GM18507 (cell line): ENCODE measurements at regions not wholly inside any gene's neighbourhood (a gene's known extent, or its start where the extent isn't known, plus 50 kb on each side); places are given as distances from the start of the nearest gene placed in this dataset.

ENCODE experiments used
- DNase-seq: peaks from one replicate; pipeline ENCODE4 v3.0.0; 2011; ENCODE audit warnings: low read depth; ENCODE audit not compliant: insufficient read length; ENCODE audit errors: extremely low spot score
- FAIRE-seq: peaks from 2 replicates; lab custom pipeline; 2011; peaks lifted over from hg19 to GRCh38; lab: Jason Lieb, UNC

- FAIRE-seq (no peak), DNase-seq (no peak)
Measured at GRCh38 chrY:15162211-15162610, 637.9 kb downstream of the NLGN4Y start.

DNA sequence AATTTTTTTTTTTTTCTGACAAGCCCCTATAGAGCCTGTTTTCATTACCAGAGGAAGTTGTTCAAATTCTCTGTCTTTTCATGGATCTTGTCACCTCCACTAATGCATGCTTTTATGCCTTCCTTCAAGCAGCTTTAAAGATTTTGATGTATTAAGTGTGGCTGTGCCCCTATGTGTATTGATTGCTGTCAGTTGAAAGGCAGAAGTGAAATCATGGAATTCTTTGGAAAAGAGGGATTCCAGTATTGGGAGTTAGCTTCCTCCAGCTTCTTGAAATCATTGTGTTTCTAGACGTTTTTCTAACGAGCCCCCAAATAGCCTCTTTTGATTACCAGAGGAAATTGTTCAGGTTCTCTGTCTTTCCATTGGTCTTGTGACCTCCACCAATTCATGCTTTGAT, 655.6 kb downstream of the NLGN4Y start:
- FAIRE-seq, result peak; percentile 47
- no peak for DNase-seq

GRCh38 chrY:15229056-15229455, 704.7 kb downstream of the NLGN4Y start:
- FAIRE-seq (no peak), DNase-seq (no peak)

GRCh38 chrY:15239596-15240132, 715.3 kb downstream of the NLGN4Y start:
- DNase-seq (no peak), FAIRE-seq (no peak)

DNA sequence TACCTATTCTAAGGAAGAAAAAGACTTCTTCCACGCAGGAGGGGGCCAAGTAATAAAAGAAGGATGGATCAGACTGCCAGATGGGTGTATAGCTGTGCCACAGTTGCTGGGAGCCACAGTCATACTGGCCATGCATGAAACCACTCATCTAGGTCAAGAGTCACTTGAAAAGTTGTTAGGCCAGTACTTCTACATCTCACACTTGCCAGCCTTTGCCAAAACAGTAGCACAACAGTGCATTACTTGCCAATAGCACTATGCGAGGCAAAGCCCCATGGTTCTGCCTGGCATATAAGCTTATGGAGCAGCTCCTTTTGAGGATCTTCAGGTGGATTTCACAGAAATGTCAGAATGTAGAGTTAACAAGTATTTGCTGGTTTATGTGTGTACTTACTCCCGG, 735.0 kb downstream of the NLGN4Y start:
- FAIRE-seq (no peak), DNase-seq (no peak)

DNA sequence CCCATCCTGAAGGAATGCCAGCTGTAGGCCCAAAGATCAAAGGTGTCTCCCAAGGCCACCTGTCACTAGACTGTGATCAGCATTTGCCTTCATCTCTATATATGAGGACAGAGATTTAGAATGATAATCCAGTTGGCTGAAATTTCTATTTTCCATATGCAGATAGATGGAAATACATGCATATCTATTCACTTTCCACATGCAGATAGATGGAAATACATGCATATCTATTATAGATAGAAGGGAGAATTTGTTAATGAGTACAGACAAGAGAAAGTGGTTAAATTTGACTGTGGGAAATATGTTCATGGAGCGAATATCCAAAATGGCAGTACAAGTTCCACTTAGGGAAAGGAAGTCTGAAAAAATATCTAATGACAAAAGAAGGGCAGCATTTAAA, 762.2 kb downstream of the NLGN4Y start:
- DNase-seq (no peak), FAIRE-seq (no peak)

DNA sequence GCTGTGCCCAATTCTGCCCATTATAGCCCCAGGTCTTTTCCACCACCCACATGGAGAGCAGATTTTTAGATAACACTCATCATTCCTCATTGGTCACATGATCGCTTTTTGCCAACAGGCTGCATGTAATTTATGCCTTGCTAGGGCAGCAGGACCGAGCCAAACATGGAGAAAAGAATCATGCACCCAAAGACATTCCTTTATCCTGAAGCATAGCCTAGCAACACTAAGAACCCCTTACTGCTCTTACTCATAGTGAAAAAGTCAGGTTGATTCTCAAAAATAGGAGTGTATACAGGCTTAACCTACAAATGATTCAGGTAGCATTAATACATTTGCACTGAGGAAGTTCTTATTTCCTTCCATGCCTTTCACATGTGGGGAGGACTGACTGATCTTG, 765.5 kb downstream of the NLGN4Y start:
- DNase-seq (no peak), FAIRE-seq (no peak)

DNA sequence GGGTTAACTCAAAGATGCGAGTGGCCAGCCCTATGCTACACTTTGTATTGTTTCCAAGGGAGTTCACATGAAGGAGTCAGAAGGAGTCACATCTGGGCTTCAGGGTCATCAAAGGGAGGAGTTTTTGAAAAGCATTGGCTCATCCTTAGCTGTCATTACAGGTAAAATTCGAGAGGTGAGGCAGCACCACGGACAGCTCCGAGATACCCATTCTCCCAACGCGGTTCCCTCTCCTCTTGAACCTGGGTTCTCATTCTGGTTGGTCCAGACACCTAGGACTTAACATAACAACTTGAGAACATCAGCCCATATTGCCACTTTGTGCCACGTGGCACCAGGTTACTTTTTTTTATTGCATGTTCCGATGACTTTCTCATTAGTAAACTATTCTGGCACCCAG, 768.6 kb downstream of the NLGN4Y start:
- FAIRE-seq, result no peak
- no peak for DNase-seq

- DNase-seq (no peak), FAIRE-seq (no peak)
Measured at GRCh38 chrY:15301879-15302278, 777.5 kb downstream of the NLGN4Y start.

DNA sequence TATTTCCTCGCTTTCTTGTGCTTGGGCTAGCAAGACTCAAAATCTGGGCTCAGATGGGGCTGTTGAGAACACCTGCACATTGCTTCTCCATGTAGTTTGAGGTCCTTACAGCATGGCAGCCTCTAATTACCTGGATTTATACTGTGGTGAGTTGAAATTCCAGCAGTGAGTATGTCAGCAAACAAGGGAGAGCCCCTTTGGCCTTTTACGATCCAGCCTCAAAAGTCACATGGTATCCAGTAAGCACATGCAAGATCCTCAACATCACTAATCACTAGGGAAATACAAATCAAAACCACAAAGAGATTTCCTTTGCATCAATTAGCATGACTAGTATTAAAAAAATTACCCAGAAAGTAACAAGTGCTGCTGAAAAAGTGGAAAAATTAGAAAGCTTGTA, 787.8 kb downstream of the NLGN4Y start:
- FAIRE-seq (no peak), DNase-seq (no peak)

DNA sequence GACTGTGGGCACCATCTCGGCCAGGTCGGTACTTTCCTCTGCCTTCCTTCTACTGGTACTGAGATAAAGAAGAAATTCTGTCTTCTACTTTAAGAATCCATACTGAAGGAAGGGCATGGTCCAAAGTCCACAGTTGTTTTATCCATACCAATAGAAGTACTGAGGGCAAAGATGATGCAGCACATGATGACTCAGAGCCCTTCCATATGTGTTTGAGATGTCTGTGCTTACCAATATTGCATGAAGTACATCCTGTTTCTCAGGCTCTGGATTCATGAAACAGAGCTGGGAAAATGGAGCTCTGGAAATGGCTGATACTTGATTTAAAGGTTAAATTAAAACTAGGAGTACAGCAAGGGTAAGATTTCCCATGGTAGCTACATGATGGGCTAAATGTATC, 799.9 kb downstream of the NLGN4Y start:
- FAIRE-seq (no peak), DNase-seq (no peak)

DNA sequence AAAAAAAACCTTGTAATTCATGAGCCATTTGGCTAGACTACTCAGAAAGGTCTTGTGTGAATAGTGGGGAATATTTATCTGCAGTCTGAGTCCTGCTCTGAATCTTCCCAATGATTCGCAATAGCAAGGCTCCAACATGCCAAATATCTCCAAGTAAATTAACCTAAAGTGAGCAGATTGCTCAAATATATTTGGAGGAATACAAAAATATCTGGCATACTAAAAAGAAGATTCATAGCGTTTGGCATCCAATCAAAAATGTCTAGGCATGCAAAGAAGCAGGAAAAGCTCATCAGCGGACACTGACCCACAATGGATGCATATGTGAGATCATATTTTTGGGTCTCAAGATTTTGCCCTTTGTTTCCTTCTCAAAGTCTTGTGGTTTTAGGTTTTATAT, 800.9 kb downstream of the NLGN4Y start:
- no peak for FAIRE-seq
- DNase-seq, result no peak

DNA sequence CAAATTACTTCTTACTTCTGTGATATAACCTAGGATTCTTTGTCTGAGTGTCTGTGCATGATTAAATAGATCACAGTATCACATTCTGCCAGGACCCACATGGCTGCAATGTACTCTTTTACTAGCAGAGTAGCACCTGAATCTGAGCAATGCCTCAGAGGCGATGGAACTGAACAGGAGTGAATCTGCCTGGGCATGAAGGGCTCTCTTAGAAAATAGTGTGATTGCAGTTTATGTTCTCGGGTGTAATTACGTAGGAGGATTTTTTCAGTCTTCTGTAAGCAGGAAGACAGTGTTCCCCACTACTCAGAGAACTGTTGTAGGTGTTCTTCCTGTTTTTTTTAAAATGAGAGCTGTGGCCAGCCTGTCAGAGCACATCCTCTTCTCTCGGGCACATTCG, 802.3 kb downstream of the NLGN4Y start:
- DNase-seq (no peak), FAIRE-seq (no peak)

DNA sequence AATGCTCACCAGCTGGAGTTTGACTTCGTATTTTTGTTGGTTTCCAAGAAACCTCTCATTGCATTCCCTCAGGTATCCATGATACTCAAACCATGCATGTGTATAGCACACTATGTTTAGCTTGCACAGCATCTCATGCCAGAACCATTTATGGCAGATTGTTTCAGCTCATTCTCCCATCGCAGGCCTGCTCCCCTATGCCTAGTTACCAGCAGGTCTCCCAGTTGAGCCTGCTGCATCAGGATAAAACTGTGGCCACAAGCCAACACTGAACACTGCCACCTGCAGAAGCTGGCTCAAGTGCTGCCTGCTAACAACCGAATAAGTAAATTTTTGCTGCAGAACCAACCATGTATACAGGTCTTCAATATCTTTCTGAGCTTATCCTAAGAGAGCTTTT, 804.5 kb downstream of the NLGN4Y start:
- FAIRE-seq, result no peak
- no peak for DNase-seq

DNA sequence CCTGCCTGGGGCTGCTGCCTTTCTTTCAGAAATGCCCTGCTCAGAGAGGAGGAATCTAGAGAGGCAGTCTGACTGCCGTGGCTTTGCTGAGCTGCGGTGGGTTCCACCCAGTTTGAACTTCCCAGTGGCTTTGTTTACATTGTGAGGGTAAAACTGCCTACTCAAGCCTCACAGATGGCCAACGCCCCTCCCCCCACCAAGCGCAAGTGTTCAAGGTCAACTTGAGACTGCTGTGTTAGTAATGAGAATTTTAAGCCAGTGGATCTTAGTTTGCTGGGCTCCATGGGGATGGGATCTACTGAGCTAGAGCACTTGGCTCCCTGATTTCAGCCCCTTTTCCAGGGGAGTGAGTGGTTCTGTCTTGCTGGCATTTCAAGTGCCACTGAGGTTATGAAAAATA, 819.2 kb downstream of the NLGN4Y start:
- no peak for DNase-seq
- no peak for FAIRE-seq

DNA sequence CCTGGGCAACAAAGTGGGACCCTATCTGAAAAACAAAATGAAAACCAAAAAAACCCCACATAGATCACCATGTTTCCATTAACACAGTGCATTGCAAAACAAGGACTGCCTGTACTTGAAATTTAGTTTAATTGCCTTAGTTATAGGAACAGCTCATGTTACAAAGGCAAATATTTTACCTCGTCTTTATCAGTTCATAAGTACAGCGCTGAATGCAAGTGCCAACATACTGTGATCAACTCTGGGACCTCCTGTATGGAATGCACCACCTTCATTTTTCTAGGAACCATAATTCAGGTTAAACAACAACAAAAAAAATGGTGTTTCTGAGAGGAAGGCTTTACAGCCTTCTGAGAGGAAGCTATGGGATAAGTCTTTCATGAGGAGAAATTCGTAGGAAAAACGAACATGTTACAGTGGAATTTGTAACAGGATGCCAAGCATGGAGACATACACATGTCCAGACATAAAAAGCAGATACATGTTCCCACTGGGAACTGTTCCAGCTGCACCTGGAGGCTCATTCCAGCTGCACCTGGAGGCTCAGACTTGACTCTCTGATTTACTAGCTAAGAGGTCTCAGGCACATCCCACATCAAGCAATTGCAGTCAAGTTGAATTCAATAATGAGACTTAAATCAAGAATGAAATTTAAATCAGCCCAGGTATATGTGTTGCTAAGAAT, 821.3 kb downstream of the NLGN4Y start:
- DNase-seq (no peak), FAIRE-seq (no peak)

- no peak for FAIRE-seq
- no peak for DNase-seq
Measured at GRCh38 chrY:15349351-15349750, 825.0 kb downstream of the NLGN4Y start.

DNA sequence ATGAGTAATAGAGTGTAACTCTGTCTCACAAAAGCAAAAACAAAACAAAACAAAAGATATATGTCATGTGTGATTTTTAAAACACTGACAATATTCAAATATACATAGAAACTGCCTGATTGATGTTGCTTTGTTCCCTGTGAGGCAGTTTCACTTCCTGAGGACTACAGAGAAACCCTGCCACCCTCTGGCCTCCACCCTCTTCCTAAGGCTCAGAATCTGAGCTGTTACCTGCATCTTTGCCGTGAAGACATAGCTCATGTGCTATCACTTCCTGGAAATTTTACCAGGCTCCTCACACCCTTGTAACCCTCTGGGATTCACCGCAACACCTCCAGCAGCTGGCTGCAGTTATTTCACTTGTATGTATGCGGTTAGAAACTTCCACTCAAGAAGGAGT, 831.0 kb downstream of the NLGN4Y start:
- DNase-seq (no peak), FAIRE-seq (no peak)

DNA sequence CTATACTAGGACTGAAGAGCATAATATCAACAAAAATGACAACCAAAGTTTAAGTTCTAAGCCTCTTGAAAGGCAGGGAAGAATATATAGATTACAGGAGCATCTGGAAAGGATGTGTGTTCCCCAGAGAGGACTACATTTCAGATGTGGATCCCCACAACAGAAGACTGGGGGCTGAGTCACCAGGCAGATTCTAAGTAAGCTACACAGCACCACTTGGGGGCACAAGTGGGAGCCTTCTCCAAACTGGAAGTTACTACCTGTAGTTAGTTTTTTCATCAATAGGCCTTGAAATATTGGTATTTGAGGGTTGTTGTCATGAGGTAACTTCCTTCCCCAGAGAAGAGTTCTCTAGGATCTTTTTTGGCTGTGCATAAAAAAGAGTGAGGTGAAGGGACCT, 836.1 kb downstream of the NLGN4Y start:
- no peak for DNase-seq
- no peak for FAIRE-seq

DNA sequence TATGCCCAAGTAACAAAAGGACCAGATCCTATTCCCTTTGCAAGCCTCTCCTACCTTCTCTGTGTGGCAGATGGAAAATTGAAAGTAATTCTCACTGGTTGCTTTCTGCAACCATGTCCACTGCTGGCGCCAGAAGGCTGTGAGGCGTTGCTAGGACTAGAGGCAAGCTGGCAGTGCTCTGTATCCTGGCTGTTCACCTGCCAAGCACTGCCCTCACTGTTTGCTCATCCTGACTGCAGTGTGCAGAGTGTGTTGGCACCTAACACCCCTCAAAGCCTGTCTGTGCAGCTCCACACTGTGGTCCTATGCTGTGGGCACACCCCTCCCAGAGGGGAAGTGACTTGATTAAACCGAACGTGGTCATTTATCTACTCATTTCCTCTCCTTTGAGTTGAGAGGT, 840.7 kb downstream of the NLGN4Y start:
- FAIRE-seq (no peak), DNase-seq (no peak)

DNA sequence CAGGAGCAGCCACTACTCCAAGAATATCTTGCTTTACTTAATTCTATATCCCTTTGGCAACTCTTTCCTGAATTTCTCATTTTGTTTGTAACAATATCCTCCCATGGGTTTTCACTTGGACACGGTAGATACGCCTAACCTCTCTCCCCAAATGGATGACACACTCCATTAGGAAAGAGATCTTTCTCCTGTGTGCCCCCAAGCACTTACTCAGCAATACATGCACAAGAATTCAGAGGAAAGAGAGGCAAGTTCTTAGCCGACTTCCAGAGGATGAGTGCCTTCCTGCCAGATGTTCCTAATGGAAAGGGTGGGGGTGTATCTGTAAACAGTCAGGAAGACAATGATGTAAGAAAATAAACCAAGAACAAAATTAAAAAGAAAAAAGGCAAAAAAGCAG, 844.5 kb downstream of the NLGN4Y start:
- FAIRE-seq, result no peak

GRCh38 chrY:15385178-15385577, 860.8 kb downstream of the NLGN4Y start:
- no peak for FAIRE-seq
- no peak for DNase-seq

More for the DNA sequence above, 844.5 kb downstream of the NLGN4Y start:
- no peak for DNase-seq
